Stimulated activated CD4-positive, alpha-beta T cell treated with anti-CD3 and anti-CD28 coated beads, TNF-alpha, amount 100 ng/mL, for 48 hours (primary cell): ENCODE measurements at regions not wholly inside any gene's neighbourhood (a gene's known extent, or its start where the extent isn't known, plus 50 kb on each side); places are given as distances from the start of the nearest gene placed in this dataset.
"Not testable (repeated sequence)": the region's sequence is repeated elsewhere in the genome, so short reads cannot be mapped to it uniquely, and the experiment has no call there.

ENCODE experiments used
- DNase-seq, 3 donors: peaks; one replicate each; pipeline ENCODE4 v3.0.0-alpha.2; 2020; ENCODE audit warnings: low read depth in 3 of 3

- DNase-seq: no peak
Measured at GRCh38 chr20:12458241-12458640, 540.5 kb downstream of the BTBD3 start.

GRCh38 chr20:12464036-12464435 is 544.7 kb upstream of the SPTLC3 start:
- DNase-seq: no peak

- no peak for DNase-seq
Measured at GRCh38 chr20:12466915-12467314, 541.9 kb upstream of the SPTLC3 start.

- DNase-seq: no peak
Measured at GRCh38 chr20:12467758-12468157, 541.0 kb upstream of the SPTLC3 start.

- DNase-seq: no peak
Measured at GRCh38 chr20:12482661-12483060, 526.1 kb upstream of the SPTLC3 start.

- DNase-seq: no peak
Measured at GRCh38 chr20:12502443-12502842, 506.3 kb upstream of the SPTLC3 start.

- no peak for DNase-seq
Measured at GRCh38 chr20:12504779-12505178, 504.0 kb upstream of the SPTLC3 start.

- no peak for DNase-seq
Measured at GRCh38 chr20:12511499-12511898, 497.3 kb upstream of the SPTLC3 start.

- DNase-seq: no peak
Measured at GRCh38 chr20:12512755-12513154, 496.0 kb upstream of the SPTLC3 start.

GRCh38 chr20:12528104-12528503 is 480.7 kb upstream of the SPTLC3 start:
- no peak for DNase-seq

- no peak for DNase-seq
Measured at GRCh38 chr20:12528591-12529041, 480.2 kb upstream of the SPTLC3 start.

- DNase-seq: no peak
Measured at GRCh38 chr20:12531626-12532025, 477.1 kb upstream of the SPTLC3 start.

- DNase-seq: no peak
Measured at GRCh38 chr20:12535316-12535715, 473.5 kb upstream of the SPTLC3 start.

GRCh38 chr20:12535770-12536169 is 473.0 kb upstream of the SPTLC3 start:
- no peak for DNase-seq

GRCh38 chr20:12554426-12554825 is 454.3 kb upstream of the SPTLC3 start:
- DNase-seq: no peak

GRCh38 chr20:12555369-12555768 is 453.4 kb upstream of the SPTLC3 start:
- DNase-seq: no peak

GRCh38 chr20:12555849-12556248 is 452.9 kb upstream of the SPTLC3 start:
- DNase-seq: not testable (repeated sequence)

- DNase-seq: no peak
Measured at GRCh38 chr20:12557224-12557623, 451.5 kb upstream of the SPTLC3 start.

- no peak for DNase-seq
Measured at GRCh38 chr20:12564979-12565378, 443.8 kb upstream of the SPTLC3 start.

GRCh38 chr20:12566596-12566995 is 442.2 kb upstream of the SPTLC3 start:
- DNase-seq: no peak

GRCh38 chr20:12570371-12570770 is 438.4 kb upstream of the SPTLC3 start:
- DNase-seq: no peak

GRCh38 chr20:12573442-12573841 is 435.3 kb upstream of the SPTLC3 start:
- DNase-seq: no peak

GRCh38 chr20:12575352-12576095 is 433.2 kb upstream of the SPTLC3 start:
- DNase-seq: no peak

GRCh38 chr20:12577213-12577612 is 431.6 kb upstream of the SPTLC3 start:
- DNase-seq: no peak
